HCT116 (cell line): ENCODE measurements at regions not wholly inside any gene's neighbourhood (a gene's known extent, or its start where the extent isn't known, plus 50 kb on each side); places are given as distances from the start of the nearest gene placed in this dataset.

Experiments used
- ATAC-seq: fragments of 200-7000 bp; cut with Tn5 transposase; 2 replicates; pipeline ENCODE4 v1.9.1; 2020; ENCODE audit warnings: mild to moderate bottlenecking, moderate library complexity
- BruUV-seq: library from RNA; stranded (reverse); fragments of 400-500 nt; replicated peaks from 2 replicates; lab custom pipeline; 2021; lab: Mats Ljungman, UMichigan
- CTCF ChIA-PET: fragments of 300-600 bp; sonication (Branson Sonifier 250); formaldehyde crosslinking; loops from one replicate; lab custom pipeline; 2021; ENCODE audit warnings: antibody characterized with exemption; lab: Charles Lee
- POLR2A ChIA-PET: fragments of 300-600, 350-600 bp; sonication (Branson Sonifier 250); formaldehyde crosslinking; loops from one replicate; lab custom pipeline; 2021; ENCODE audit warnings: antibody characterized with exemption; lab: Charles Lee
- RAD21 ChIA-PET, 2 experiments: fragments of 300-600 bp; sonication (Branson Sonifier 250); formaldehyde crosslinking; loops; one replicate each; lab custom pipeline; 2023; ENCODE audit warnings: low total read pairs in 2 of 2; ENCODE audit not compliant: uncharacterized antibody in 2 of 2, unreplicated experiment in 2 of 2, low non-redundant PET in 1 of 2; lab: Charles Lee
- DNase-seq: peaks from one replicate; pipeline ENCODE4 v3.0.0-alpha.2; 2010; ENCODE audit warnings: low read depth, low spot score
- H2AFZ ChIP-seq: fragments of 200-600 bp; shearing (Covaris generic), sonication (generic); 2 replicates; pipeline ENCODE4 v1.6.1; 2017; ENCODE audit warnings: low read depth, mixed run types, mixed read lengths, antibody characterized with exemption, low read length; ENCODE audit not compliant: poor library complexity, severe bottlenecking
- H3K27ac ChIP-seq: 2 replicates; pipeline ENCODE4 v1.5.1; 2012; ENCODE audit warnings: low read depth, low read length
- H3K27me3 ChIP-seq: fragments of 200-600 bp; sonication (generic); 2 replicates; pipeline ENCODE4 v1.6.1; 2016; ENCODE audit warnings: mixed run types, low read length, mixed read lengths; ENCODE audit not compliant: insufficient read depth
- H3K36me3 ChIP-seq, 2 experiments: fragments of 200-500 bp in 1 of 2; fragments of 200-600 bp in 1 of 2; sonication (Bioruptor generic) in 1 of 2; sonication (generic) in 1 of 2; 2 replicates each; pipeline versions ENCODE4 v1.5.1 to v1.6.1; 2014 to 2016; ENCODE audit warnings: low read length in 2 of 2, inconsistent platforms in 1 of 2, mixed read lengths in 1 of 2, mixed run types in 1 of 2; ENCODE audit not compliant: insufficient read depth in 2 of 2, control insufficient read depth in 1 of 2
- H3K4me1 ChIP-seq, 2 experiments: fragments of 200-600 bp in 1 of 2; sonication (generic) in 1 of 2; 2 replicates each; pipeline versions ENCODE4 v1.5.1 to v1.6.1; 2012 to 2017; ENCODE audit warnings: low read length in 2 of 2, inconsistent platforms in 1 of 2, mild to moderate bottlenecking in 1 of 2, mixed read lengths in 1 of 2, mixed run types in 1 of 2, moderate library complexity in 1 of 2; ENCODE audit not compliant: insufficient read depth in 2 of 2, control insufficient read depth in 1 of 2
- H3K4me2 ChIP-seq: fragments of 200-600 bp; sonication (generic); 2 replicates; pipeline ENCODE4 v1.6.1; 2017; ENCODE audit warnings: mixed run types, low read length, mixed read lengths
- H3K4me3 ChIP-seq, 2 experiments: fragments of 200-600 bp in 1 of 2; sonication (generic) in 1 of 2; replicated peaks in 1 of 2; 2 replicates each; pipeline ENCODE4 v1.5.1; 2011 to 2016; ENCODE audit warnings: low read length in 2 of 2, control low read depth in 1 of 2, low read depth in 1 of 2, mild to moderate bottlenecking in 1 of 2, mixed read lengths in 1 of 2, mixed run types in 1 of 2
- H3K79me2 ChIP-seq: fragments of 200-600 bp; sonication (generic); 2 replicates; pipeline ENCODE4 v1.6.1; 2017; ENCODE audit warnings: mild to moderate bottlenecking, mixed run types, low read length, moderate library complexity, mixed read lengths; ENCODE audit not compliant: insufficient read depth
- H3K9ac ChIP-seq: fragments of 200-600 bp; sonication (generic); 2 replicates; pipeline ENCODE4 v1.6.1; 2016; ENCODE audit warnings: low read length, mixed read lengths
- H3K9me2 ChIP-seq: fragments of 200-600 bp; sonication (generic), shearing (Covaris generic); 2 replicates; pipeline ENCODE4 v1.6.1; 2017; ENCODE audit warnings: mixed run types, mild to moderate bottlenecking, moderate library complexity; ENCODE audit not compliant: insufficient read depth
- H3K9me3 ChIP-seq, 2 experiments: fragments of 200-500 bp in 1 of 2; fragments of 200-600 bp in 1 of 2; sonication (Bioruptor generic) in 1 of 2; sonication (generic) in 1 of 2; 2 replicates each; pipeline ENCODE4 v1.6.1; 2014 to 2017; ENCODE audit warnings: low read length in 2 of 2, mixed read lengths in 2 of 2, inconsistent platforms in 1 of 2, low read depth in 1 of 2, mild to moderate bottlenecking in 1 of 2, mixed run types in 1 of 2, moderate library complexity in 1 of 2; ENCODE audit not compliant: control insufficient read depth in 1 of 2, insufficient read depth in 1 of 2
- H4K20me1 ChIP-seq: fragments of 200-600 bp; sonication (generic), shearing (Covaris generic); 2 replicates; pipeline ENCODE4 v1.6.1; 2017; ENCODE audit warnings: mixed run types, mild to moderate bottlenecking, moderate library complexity; ENCODE audit not compliant: insufficient read depth
- CEBPB ChIP-seq: IDR thresholded peaks from 2 replicates; pipeline ENCODE4 v1.6.1; 2012; ENCODE audit warnings: low read depth
- ELF1 ChIP-seq: IDR thresholded peaks from 2 replicates; pipeline ENCODE4 v1.6.1; 2012; ENCODE audit warnings: low read depth, borderline replicate concordance
- RAD21 ChIP-seq: IDR thresholded peaks from 2 replicates; pipeline ENCODE4 v1.6.1; 2012; ENCODE audit warnings: low read depth, mild to moderate bottlenecking
- intact Hi-C: fragments of 100-400 bp; cut with micrococcal nuclease; formaldehyde crosslinking; loops from 2 replicates; pipeline ENCODE4 v1.10.0; 2022
- TF ChIP-seq, protein P1 (sequence below): IDR thresholded peaks from 2 replicates; pipeline ENCODE4 v1.6.1; 2012
- TF ChIP-seq, protein P2 (sequence below), 3 experiments: fragments of 200-600 bp in 1 of 3; sonication (generic) in 1 of 3; IDR thresholded peaks in 2 of 3; conservative IDR thresholded peaks in 1 of 3; 2 replicates each; pipeline ENCODE4 v1.5.1; 2012 to 2017; ENCODE audit warnings: low read depth in 2 of 3, low read length in 2 of 3, antibody characterized with exemption in 1 of 3, borderline replicate concordance in 1 of 3, control low read depth in 1 of 3, mild to moderate bottlenecking in 1 of 3, mixed read lengths in 1 of 3, mixed run types in 1 of 3, moderate library complexity in 1 of 3; ENCODE audit not compliant: insufficient read depth in 1 of 3
- TF ChIP-seq, protein P3 (sequence below): IDR thresholded peaks from 2 replicates; pipeline ENCODE4 v1.6.1; 2012

DNA sequence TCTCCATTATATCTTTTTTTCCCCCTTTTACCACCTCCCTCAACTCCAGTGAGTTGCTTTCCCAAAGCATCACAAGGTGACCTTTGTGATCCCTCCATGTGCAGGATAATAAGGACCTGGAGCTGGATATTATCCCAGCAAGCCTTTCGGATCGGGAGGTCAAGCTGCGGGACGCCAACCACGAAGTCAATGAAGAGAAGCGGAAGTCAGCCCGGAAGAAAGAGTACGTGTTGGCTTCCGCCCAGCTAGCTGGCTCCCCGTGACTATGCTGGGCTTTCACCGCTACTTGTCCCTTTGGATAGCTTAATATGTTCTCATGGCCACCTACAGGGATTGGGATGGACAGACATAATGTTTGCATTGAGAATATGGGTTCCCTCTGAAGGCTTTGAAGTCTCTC lies 273.7 kb upstream of the UMPS start:
- no peak overlapping the region for H3K27ac ChIP-seq
- H2AFZ ChIP-seq: no peak overlapping the region
- no peaks in the 10 kb centered on the region for H4K20me1 ChIP-seq
- no peak overlapping the region for H3K9ac ChIP-seq
- H3K4me2 ChIP-seq: no peak overlapping the region
- H3K36me3 ChIP-seq: no peaks in the 10 kb centered on the region
- BruUV-seq: no TSS peak
- H3K4me1 ChIP-seq: no peaks in the 10 kb centered on the region
- intact Hi-C loops: no loop called here
- ATAC-seq (no peak), DNase-seq (no peak)
- no peaks in the 10 kb centered on the region for H3K9me3 ChIP-seq
- peaks cover 42% of the 10 kb centered on the region for H3K27me3 ChIP-seq
- H3K79me2 ChIP-seq: no peaks in the 10 kb centered on the region
- TF ChIP-seq, protein P1, sequence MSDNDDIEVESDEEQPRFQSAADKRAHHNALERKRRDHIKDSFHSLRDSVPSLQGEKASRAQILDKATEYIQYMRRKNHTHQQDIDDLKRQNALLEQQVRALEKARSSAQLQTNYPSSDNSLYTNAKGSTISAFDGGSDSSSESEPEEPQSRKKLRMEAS: no peak
- CTCF ChIA-PET: no interaction called here
- H3K4me3 ChIP-seq: no peak overlapping the region
- H3K9me2 ChIP-seq: no peaks in the 10 kb centered on the region
- RAD21 ChIA-PET: no interaction called here
- POLR2A ChIA-PET: no interaction called here

DNA sequence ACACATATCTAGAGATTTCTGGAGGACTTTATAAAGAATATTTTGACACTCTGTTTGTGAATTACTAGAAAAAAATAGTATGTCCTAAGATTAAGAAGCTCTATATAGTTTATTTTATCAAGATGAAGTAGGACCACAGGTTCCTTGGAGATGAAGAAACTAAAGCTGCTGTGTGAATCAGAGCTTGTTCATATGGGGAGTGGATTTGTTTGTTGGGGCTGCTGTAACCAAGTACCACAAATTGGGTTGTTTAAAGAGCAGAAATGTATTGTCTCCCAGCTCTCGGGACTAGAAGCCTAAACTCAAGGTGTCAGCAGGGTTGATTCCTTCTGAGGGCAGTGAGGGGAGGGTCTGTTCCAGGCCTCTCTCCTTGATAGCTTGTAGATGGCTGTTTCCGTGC lies 270.6 kb upstream of the UMPS start:
- intact Hi-C loops: no loop called here
- peaks cover 57% of the 10 kb centered on the region for H3K27me3 ChIP-seq
- no peak for TF ChIP-seq RAD21
- TF ChIP-seq CEBPB: no peak
- TF ChIP-seq, protein P2, sequence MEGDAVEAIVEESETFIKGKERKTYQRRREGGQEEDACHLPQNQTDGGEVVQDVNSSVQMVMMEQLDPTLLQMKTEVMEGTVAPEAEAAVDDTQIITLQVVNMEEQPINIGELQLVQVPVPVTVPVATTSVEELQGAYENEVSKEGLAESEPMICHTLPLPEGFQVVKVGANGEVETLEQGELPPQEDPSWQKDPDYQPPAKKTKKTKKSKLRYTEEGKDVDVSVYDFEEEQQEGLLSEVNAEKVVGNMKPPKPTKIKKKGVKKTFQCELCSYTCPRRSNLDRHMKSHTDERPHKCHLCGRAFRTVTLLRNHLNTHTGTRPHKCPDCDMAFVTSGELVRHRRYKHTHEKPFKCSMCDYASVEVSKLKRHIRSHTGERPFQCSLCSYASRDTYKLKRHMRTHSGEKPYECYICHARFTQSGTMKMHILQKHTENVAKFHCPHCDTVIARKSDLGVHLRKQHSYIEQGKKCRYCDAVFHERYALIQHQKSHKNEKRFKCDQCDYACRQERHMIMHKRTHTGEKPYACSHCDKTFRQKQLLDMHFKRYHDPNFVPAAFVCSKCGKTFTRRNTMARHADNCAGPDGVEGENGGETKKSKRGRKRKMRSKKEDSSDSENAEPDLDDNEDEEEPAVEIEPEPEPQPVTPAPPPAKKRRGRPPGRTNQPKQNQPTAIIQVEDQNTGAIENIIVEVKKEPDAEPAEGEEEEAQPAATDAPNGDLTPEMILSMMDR (IDR thresholded peaks at IDR 0.05 in 2 of 3, conservative IDR thresholded peaks at IDR 0.05 in 1 of 3; ENCODE audit: borderline replicate concordance in 1 of 3, insufficient read depth in 1 of 3, low read depth in 2 of 3, low read length in 2 of 3): no peak
- no peak for TF ChIP-seq ELF1
- TF ChIP-seq, protein P3, sequence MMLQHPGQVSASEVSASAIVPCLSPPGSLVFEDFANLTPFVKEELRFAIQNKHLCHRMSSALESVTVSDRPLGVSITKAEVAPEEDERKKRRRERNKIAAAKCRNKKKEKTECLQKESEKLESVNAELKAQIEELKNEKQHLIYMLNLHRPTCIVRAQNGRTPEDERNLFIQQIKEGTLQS: no peak
- no peaks in the 10 kb centered on the region for H4K20me1 ChIP-seq
- RAD21 ChIA-PET: no interaction called here
- POLR2A ChIA-PET: no interaction called here
- no peaks in the 10 kb centered on the region for H3K36me3 ChIP-seq
- H3K9ac ChIP-seq: no peak overlapping the region
- H3K9me2 ChIP-seq: no peaks in the 10 kb centered on the region
- DNase-seq (no peak), ATAC-seq (no peak)
- H2AFZ ChIP-seq: no peak overlapping the region
- no peak overlapping the region for H3K4me3 ChIP-seq
- no peak overlapping the region for H3K4me2 ChIP-seq
- H3K79me2 ChIP-seq: no peaks in the 10 kb centered on the region
- no peaks in the 10 kb centered on the region for H3K9me3 ChIP-seq
- no peak overlapping the region for H3K27ac ChIP-seq
- BruUV-seq: no TSS peak
- CTCF ChIA-PET: interaction anchor here (0.7 kb wide), 1 partner anchor 8 kb away, joined by 3 read pairs; no protein-coding TSS in a partner anchor
- H3K4me1 ChIP-seq: no peaks in the 10 kb centered on the region
